Fibroblast of lung (primary cell): ENCODE measurements at regions not wholly inside any gene's neighbourhood (a gene's known extent, or its start where the extent isn't known, plus 50 kb on each side); places are given as distances from the start of the nearest gene placed in this dataset.

Source experiments
- DNase-seq, 2 donors: peaks; one replicate each; pipeline versions ENCODE4 v3.0.0 to v3.0.0-alpha.2; 2010; ENCODE audit warnings: low read depth in 2 of 2
- H2AFZ ChIP-seq: 2 replicates; pipeline ENCODE4 v1.5.1; 2012; ENCODE audit warnings: low read length, control low read depth, inconsistent platforms
- H3K27ac ChIP-seq: 2 replicates; pipeline ENCODE4 v1.5.1; 2011; ENCODE audit warnings: low read length, control low read depth; ENCODE audit not compliant: insufficient read depth
- H3K27me3 ChIP-seq: 2 replicates; pipeline ENCODE4 v1.5.1; 2011; ENCODE audit warnings: mild to moderate bottlenecking, low read length; ENCODE audit not compliant: control insufficient read depth, insufficient read depth
- H3K36me3 ChIP-seq: 2 replicates; pipeline ENCODE4 v1.5.1; 2011; ENCODE audit warnings: low read length; ENCODE audit not compliant: control insufficient read depth, insufficient read depth
- H3K4me1 ChIP-seq: 2 replicates; pipeline ENCODE4 v1.5.1; 2011; ENCODE audit warnings: low read length; ENCODE audit not compliant: control insufficient read depth, insufficient read depth; ENCODE audit errors: extremely low read depth
- H3K4me2 ChIP-seq: 2 replicates; pipeline ENCODE4 v1.5.1; 2011; ENCODE audit warnings: low read length, control low read depth; ENCODE audit not compliant: insufficient read depth; ENCODE audit errors: extremely low read depth
- H3K4me3 ChIP-seq, 4 experiments: fragments of 200-600 bp in 1 of 4; sonication (generic) in 1 of 4; replicated peaks in 1 of 4; 2 replicates each; pipeline ENCODE4 v1.5.1; 2011 to 2016; ENCODE audit warnings: low read length in 4 of 4, low read depth in 3 of 4, mild to moderate bottlenecking in 3 of 4, control low read depth in 2 of 4, inconsistent platforms in 1 of 4, mixed read lengths in 1 of 4; ENCODE audit not compliant: insufficient read depth in 1 of 4; ENCODE audit errors: control extremely low read depth in 1 of 4
- H3K79me2 ChIP-seq: 2 replicates; pipeline ENCODE4 v1.5.1; 2012; ENCODE audit warnings: mild to moderate bottlenecking, low read length, inconsistent platforms; ENCODE audit not compliant: control insufficient read depth, insufficient read depth
- H3K9ac ChIP-seq: 2 replicates; pipeline ENCODE4 v1.5.1; 2011; ENCODE audit warnings: mild to moderate bottlenecking, low read length, control low read depth; ENCODE audit not compliant: insufficient read depth
- H3K9me3 ChIP-seq: 2 replicates; pipeline ENCODE4 v1.5.1; 2012; ENCODE audit warnings: low read depth, low read length; ENCODE audit not compliant: control insufficient read depth, insufficient read depth
- H4K20me1 ChIP-seq: 2 replicates; pipeline ENCODE4 v1.5.1; 2011; ENCODE audit warnings: low read length; ENCODE audit not compliant: control insufficient read depth, insufficient read depth; ENCODE audit errors: extremely low read depth
- CTCF ChIP-seq, 2 donors: IDR thresholded peaks in 1 of 2; conservative IDR thresholded peaks in 1 of 2; 1 replicate in 1 of 2; 2 replicates in 1 of 2; pipeline ENCODE4 v1.5.1; 2011 to 2012; ENCODE audit warnings: low read length in 2 of 2, control low read depth in 1 of 2, inconsistent platforms in 1 of 2, low read depth in 1 of 2, mild to moderate bottlenecking in 1 of 2
- EZH2 ChIP-seq: IDR thresholded peaks from 2 replicates; pipeline ENCODE4 v1.5.1; 2012; ENCODE audit warnings: low read length, control low read depth, mild to moderate bottlenecking; ENCODE audit errors: missing control alignments

- Histone ChIP-seq H3K27ac (no peak overlapping the region), H3K36me3 (no peaks in the 10 kb centered on the region)
Observed at GRCh38 chr1:29974316-29974724, 738.0 kb downstream of the PTPRU start.

GRCh38 chr1:29973406-29973805 is 737.1 kb downstream of the PTPRU start:
- DNase-seq: peak in 1 of 2 donors; percentile 18
- no peaks in the 10 kb centered on the region for H3K4me1 ChIP-seq
- H2AFZ ChIP-seq: no peak overlapping the region
- no peaks in the 10 kb centered on the region for H3K27me3 ChIP-seq
- H3K79me2 ChIP-seq: no peaks in the 10 kb centered on the region
- H3K9ac ChIP-seq: no peak overlapping the region
- no peaks in the 10 kb centered on the region for H4K20me1 ChIP-seq
- no peak overlapping the region for H3K4me2 ChIP-seq
- H3K4me3 ChIP-seq: no peak overlapping the region
- H3K27ac ChIP-seq: no peak overlapping the region
- H3K36me3 ChIP-seq: no peaks in the 10 kb centered on the region
- no peaks in the 10 kb centered on the region for H3K9me3 ChIP-seq
- no peak for TF ChIP-seq CTCF (conservative IDR thresholded peaks at IDR 0.05 in 1 of 2, IDR thresholded peaks at IDR 0.05 in 1 of 2; ENCODE audit: low read depth in 1 of 2, low read length in 2 of 2)
- no peak for TF ChIP-seq EZH2

More at GRCh38 chr1:29974316-29974724, 738.0 kb downstream of the PTPRU start:
- DNase-seq: peak; percentile 2 to 97
- Histone ChIP-seq H4K20me1 (no peaks in the 10 kb centered on the region), H3K4me2 (no peak overlapping the region), H3K9ac (no peak overlapping the region), H3K9me3 (no peaks in the 10 kb centered on the region), H3K4me3 (no peak overlapping the region), H2AFZ (no peak overlapping the region), H3K4me1 (no peaks in the 10 kb centered on the region), H3K79me2 (no peaks in the 10 kb centered on the region), H3K27me3 (no peaks in the 10 kb centered on the region)
- TF ChIP-seq CTCF (conservative IDR thresholded peaks at IDR 0.05 in 1 of 2, IDR thresholded peaks at IDR 0.05 in 1 of 2; ENCODE audit: low read depth in 1 of 2, low read length in 2 of 2) (no peak), EZH2 (no peak)

GRCh38 chr1:29972421-29973053 is 736.2 kb downstream of the PTPRU start:
- no peak overlapping the region for H3K27ac ChIP-seq

More at GRCh38 chr1:29972421-29973053, 736.2 kb downstream of the PTPRU start:
- no peaks in the 10 kb centered on the region for H3K36me3 ChIP-seq
- no peak overlapping the region for H3K4me3 ChIP-seq
- H3K79me2 ChIP-seq: no peaks in the 10 kb centered on the region
- no peak overlapping the region for H3K9ac ChIP-seq
- H2AFZ ChIP-seq: no peak overlapping the region
- no peaks in the 10 kb centered on the region for H4K20me1 ChIP-seq
- no peak overlapping the region for H3K4me2 ChIP-seq
- no peaks in the 10 kb centered on the region for H3K4me1 ChIP-seq
- H3K9me3 ChIP-seq: no peaks in the 10 kb centered on the region
- TF ChIP-seq CTCF (conservative IDR thresholded peaks at IDR 0.05 in 1 of 2, IDR thresholded peaks at IDR 0.05 in 1 of 2; ENCODE audit: low read depth in 1 of 2, low read length in 2 of 2) (no peak), EZH2 (no peak)
- no peaks in the 10 kb centered on the region for H3K27me3 ChIP-seq
- DNase-seq: no peak
